ENCODE measurements at regions not wholly inside any gene's neighbourhood (a gene's known extent, or its start where the extent isn't known, plus 50 kb on each side); places are given as distances from the start of the nearest gene placed in this dataset.

- Mint-ChIP-seq H3K9me3 (peaks cover 9% of the 10 kb centered on the region), H3K36me3 (ENCODE audit: low read depth) (no peaks in the 10 kb centered on the region), H3K4me1 (ENCODE audit: low read depth) (no peaks in the 10 kb centered on the region), H3K4me3 (ENCODE audit: low read depth) (no peak overlapping the region), H3K27me3 (ENCODE audit: low read depth) (no peaks in the 10 kb centered on the region), H3K27ac (no peak overlapping the region)
- DNase-seq (ENCODE audit: low spot score) = no peak
- intact Hi-C loops (cut with micrococcal nuclease) = no loop called here
Observed at GRCh38 chr20:7411075-7411474, 529.2 kb downstream of the HAO1 start.

- H3K4me1 Mint-ChIP-seq (ENCODE audit: low read depth) = no peaks in the 10 kb centered on the region
- peaks cover 4% of the 10 kb centered on the region for H3K9me3 Mint-ChIP-seq
- no peaks in the 10 kb centered on the region for H3K27me3 Mint-ChIP-seq (ENCODE audit: low read depth)
- H3K4me3 Mint-ChIP-seq (ENCODE audit: low read depth) = no peak overlapping the region
- no peaks in the 10 kb centered on the region for H3K36me3 Mint-ChIP-seq (ENCODE audit: low read depth)
- H3K27ac Mint-ChIP-seq = no peak overlapping the region
- no peak for DNase-seq (ENCODE audit: low spot score)
- intact Hi-C loops (cut with micrococcal nuclease) = no loop called here
Observed at GRCh38 chr20:7415427-7415826, 524.8 kb downstream of the HAO1 start.

GRCh38 chr20:7416382-7416781, 523.9 kb downstream of the HAO1 start:
- H3K4me3 Mint-ChIP-seq (ENCODE audit: low read depth) = no peak overlapping the region
- no peak for DNase-seq (ENCODE audit: low spot score)
- H3K36me3 Mint-ChIP-seq (ENCODE audit: low read depth) = no peaks in the 10 kb centered on the region
- no peaks in the 10 kb centered on the region for H3K27me3 Mint-ChIP-seq (ENCODE audit: low read depth)
- H3K9me3 Mint-ChIP-seq = peaks cover 4% of the 10 kb centered on the region
- H3K27ac Mint-ChIP-seq = no peak overlapping the region
- H3K4me1 Mint-ChIP-seq (ENCODE audit: low read depth) = no peaks in the 10 kb centered on the region
- intact Hi-C loops (cut with micrococcal nuclease) = no loop called here

- Mint-ChIP-seq H3K9me3 (no peaks in the 10 kb centered on the region), H3K27ac (no peak overlapping the region), H3K4me3 (ENCODE audit: low read depth) (no peak overlapping the region), H3K27me3 (ENCODE audit: low read depth) (no peaks in the 10 kb centered on the region), H3K4me1 (ENCODE audit: low read depth) (no peaks in the 10 kb centered on the region), H3K36me3 (ENCODE audit: low read depth) (no peaks in the 10 kb centered on the region)
- intact Hi-C loops (cut with micrococcal nuclease) = no loop called here
- no peak for DNase-seq (ENCODE audit: low spot score)
Observed at GRCh38 chr20:7420345-7420744, 519.9 kb downstream of the HAO1 start.

GRCh38 chr20:7426890-7427496, 513.3 kb downstream of the HAO1 start:
- Mint-ChIP-seq H3K36me3 (ENCODE audit: low read depth) (no peaks in the 10 kb centered on the region), H3K27me3 (ENCODE audit: low read depth) (no peaks in the 10 kb centered on the region), H3K4me1 (ENCODE audit: low read depth) (no peaks in the 10 kb centered on the region), H3K27ac (no peak overlapping the region), H3K4me3 (ENCODE audit: low read depth) (no peak overlapping the region), H3K9me3 (peaks cover 9% of the 10 kb centered on the region)
- intact Hi-C loops (cut with micrococcal nuclease) = no loop called here
- DNase-seq (ENCODE audit: low spot score) = no peak

- H3K4me1 Mint-ChIP-seq (ENCODE audit: low read depth) = no peaks in the 10 kb centered on the region
Observed at GRCh38 chr20:7428946-7429345, 511.3 kb downstream of the HAO1 start.

GRCh38 chr20:7432612-7433011, 507.6 kb downstream of the HAO1 start:
- DNase-seq (ENCODE audit: low spot score) = no peak
- intact Hi-C loops (cut with micrococcal nuclease) = no loop called here

More at GRCh38 chr20:7428946-7429345, 511.3 kb downstream of the HAO1 start:
- H3K36me3 Mint-ChIP-seq (ENCODE audit: low read depth) = no peaks in the 10 kb centered on the region
- intact Hi-C loops (cut with micrococcal nuclease) = no loop called here
- DNase-seq (ENCODE audit: low spot score) = no peak
- peaks cover 9% of the 10 kb centered on the region for H3K9me3 Mint-ChIP-seq
- no peak overlapping the region for H3K27ac Mint-ChIP-seq
- no peak overlapping the region for H3K4me3 Mint-ChIP-seq (ENCODE audit: low read depth)
- no peaks in the 10 kb centered on the region for H3K27me3 Mint-ChIP-seq (ENCODE audit: low read depth)

GRCh38 chr20:7437311-7437710, 502.9 kb downstream of the HAO1 start:
- Mint-ChIP-seq H3K9me3 (peaks cover 8% of the 10 kb centered on the region), H3K27me3 (ENCODE audit: low read depth) (no peaks in the 10 kb centered on the region), H3K27ac (no peak overlapping the region), H3K4me1 (ENCODE audit: low read depth) (no peaks in the 10 kb centered on the region), H3K4me3 (ENCODE audit: low read depth) (no peak overlapping the region), H3K36me3 (ENCODE audit: low read depth) (no peaks in the 10 kb centered on the region)
- intact Hi-C loops (cut with micrococcal nuclease) = no loop called here
- no peak for DNase-seq (ENCODE audit: low spot score)

More at GRCh38 chr20:7432612-7433011, 507.6 kb downstream of the HAO1 start:
- no peak overlapping the region for H3K27ac Mint-ChIP-seq
- H3K4me1 Mint-ChIP-seq (ENCODE audit: low read depth) = no peaks in the 10 kb centered on the region
- peaks cover 9% of the 10 kb centered on the region for H3K9me3 Mint-ChIP-seq
- H3K36me3 Mint-ChIP-seq (ENCODE audit: low read depth) = no peaks in the 10 kb centered on the region
- no peaks in the 10 kb centered on the region for H3K27me3 Mint-ChIP-seq (ENCODE audit: low read depth)
- no peak overlapping the region for H3K4me3 Mint-ChIP-seq (ENCODE audit: low read depth)

- Mint-ChIP-seq H3K4me1 (ENCODE audit: low read depth) (no peaks in the 10 kb centered on the region), H3K27me3 (ENCODE audit: low read depth) (no peaks in the 10 kb centered on the region), H3K4me3 (ENCODE audit: low read depth) (no peak overlapping the region), H3K9me3 (peaks cover 7% of the 10 kb centered on the region), H3K27ac (no peak overlapping the region), H3K36me3 (ENCODE audit: low read depth) (no peaks in the 10 kb centered on the region)
- intact Hi-C loops (cut with micrococcal nuclease) = no loop called here
- DNase-seq (ENCODE audit: low spot score) = no peak
Observed at GRCh38 chr20:7449269-7449668, 491.0 kb downstream of the HAO1 start.

- Mint-ChIP-seq H3K9me3 (peaks cover 14% of the 10 kb centered on the region), H3K27me3 (ENCODE audit: low read depth) (no peaks in the 10 kb centered on the region), H3K27ac (no peak overlapping the region), H3K4me1 (ENCODE audit: low read depth) (no peaks in the 10 kb centered on the region), H3K36me3 (ENCODE audit: low read depth) (no peaks in the 10 kb centered on the region), H3K4me3 (ENCODE audit: low read depth) (no peak overlapping the region)
- DNase-seq (ENCODE audit: low spot score) = no peak
- intact Hi-C loops (cut with micrococcal nuclease) = no loop called here
Observed at GRCh38 chr20:7452890-7453289, 487.4 kb downstream of the HAO1 start.

GRCh38 chr20:7454047-7454446, 486.2 kb downstream of the HAO1 start:
- Mint-ChIP-seq H3K27me3 (ENCODE audit: low read depth) (no peaks in the 10 kb centered on the region), H3K9me3 (peaks cover 12% of the 10 kb centered on the region), H3K36me3 (ENCODE audit: low read depth) (no peaks in the 10 kb centered on the region), H3K4me3 (ENCODE audit: low read depth) (no peak overlapping the region), H3K4me1 (ENCODE audit: low read depth) (no peaks in the 10 kb centered on the region), H3K27ac (no peak overlapping the region)
- no peak for DNase-seq (ENCODE audit: low spot score)
- intact Hi-C loops (cut with micrococcal nuclease) = no loop called here

GRCh38 chr20:7458459-7458858, 481.8 kb downstream of the HAO1 start:
- no peak overlapping the region for H3K27ac Mint-ChIP-seq

GRCh38 chr20:7459083-7459482, 481.2 kb downstream of the HAO1 start:
- Mint-ChIP-seq H3K4me1 (ENCODE audit: low read depth) (no peaks in the 10 kb centered on the region), H3K27ac (no peak overlapping the region), H3K4me3 (ENCODE audit: low read depth) (no peak overlapping the region), H3K27me3 (ENCODE audit: low read depth) (no peaks in the 10 kb centered on the region), H3K9me3 (peaks cover 22% of the 10 kb centered on the region), H3K36me3 (ENCODE audit: low read depth) (no peaks in the 10 kb centered on the region)
- intact Hi-C loops (cut with micrococcal nuclease) = no loop called here
- no peak for DNase-seq (ENCODE audit: low spot score)

More at GRCh38 chr20:7458459-7458858, 481.8 kb downstream of the HAO1 start:
- DNase-seq (ENCODE audit: low spot score) = no peak
- H3K4me1 Mint-ChIP-seq (ENCODE audit: low read depth) = no peaks in the 10 kb centered on the region
- no peaks in the 10 kb centered on the region for H3K27me3 Mint-ChIP-seq (ENCODE audit: low read depth)
- H3K9me3 Mint-ChIP-seq = peaks cover 21% of the 10 kb centered on the region
- no peaks in the 10 kb centered on the region for H3K36me3 Mint-ChIP-seq (ENCODE audit: low read depth)
- H3K4me3 Mint-ChIP-seq (ENCODE audit: low read depth) = no peak overlapping the region
- intact Hi-C loops (cut with micrococcal nuclease) = no loop called here

- DNase-seq (ENCODE audit: low spot score) = no peak
- peaks cover 15% of the 10 kb centered on the region for H3K9me3 Mint-ChIP-seq
- H3K4me1 Mint-ChIP-seq (ENCODE audit: low read depth) = no peaks in the 10 kb centered on the region
- no peak overlapping the region for H3K4me3 Mint-ChIP-seq (ENCODE audit: low read depth)
- H3K36me3 Mint-ChIP-seq (ENCODE audit: low read depth) = no peaks in the 10 kb centered on the region
- intact Hi-C loops (cut with micrococcal nuclease) = no loop called here
- H3K27me3 Mint-ChIP-seq (ENCODE audit: low read depth) = no peaks in the 10 kb centered on the region
- no peak overlapping the region for H3K27ac Mint-ChIP-seq
Observed at GRCh38 chr20:7463290-7463689, 477.0 kb downstream of the HAO1 start.
